ENCODE measurements at regions not wholly inside any gene's neighbourhood (a gene's known extent, or its start where the extent isn't known, plus 50 kb on each side); places are given as distances from the start of the nearest gene placed in this dataset.

DNA sequence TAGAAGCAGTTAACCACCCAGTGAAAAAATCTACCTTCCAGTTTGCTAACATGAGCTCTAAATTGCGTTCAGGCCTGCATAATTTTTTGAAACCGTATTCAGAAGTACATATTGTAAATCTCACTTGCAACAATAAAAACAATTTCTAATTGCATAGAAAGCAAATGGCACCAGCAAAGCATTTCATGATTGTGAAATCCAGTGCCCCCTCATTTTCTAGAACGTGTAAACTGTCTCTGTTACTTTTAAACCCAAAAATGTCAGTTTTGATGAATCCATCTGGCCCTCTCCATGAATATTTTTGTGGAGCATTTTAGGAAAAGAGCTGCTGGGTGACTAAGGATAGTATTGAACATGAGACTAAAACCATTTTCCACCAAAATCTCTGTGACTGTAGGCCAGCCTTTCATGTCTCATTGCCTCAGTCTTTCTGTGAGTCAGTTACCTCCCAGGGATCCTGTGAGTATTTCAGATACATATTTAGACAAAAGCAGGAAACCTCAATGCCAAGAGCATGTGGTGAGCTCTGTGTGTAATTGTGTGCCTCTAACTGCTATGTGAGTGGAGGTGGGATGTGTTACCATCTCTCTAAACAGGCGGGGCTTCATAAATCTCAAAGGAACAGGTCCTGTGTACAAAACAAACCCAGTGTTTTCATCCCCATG, 477.8 kb upstream of the DCC start:
- DNase-seq = no peak

DNA sequence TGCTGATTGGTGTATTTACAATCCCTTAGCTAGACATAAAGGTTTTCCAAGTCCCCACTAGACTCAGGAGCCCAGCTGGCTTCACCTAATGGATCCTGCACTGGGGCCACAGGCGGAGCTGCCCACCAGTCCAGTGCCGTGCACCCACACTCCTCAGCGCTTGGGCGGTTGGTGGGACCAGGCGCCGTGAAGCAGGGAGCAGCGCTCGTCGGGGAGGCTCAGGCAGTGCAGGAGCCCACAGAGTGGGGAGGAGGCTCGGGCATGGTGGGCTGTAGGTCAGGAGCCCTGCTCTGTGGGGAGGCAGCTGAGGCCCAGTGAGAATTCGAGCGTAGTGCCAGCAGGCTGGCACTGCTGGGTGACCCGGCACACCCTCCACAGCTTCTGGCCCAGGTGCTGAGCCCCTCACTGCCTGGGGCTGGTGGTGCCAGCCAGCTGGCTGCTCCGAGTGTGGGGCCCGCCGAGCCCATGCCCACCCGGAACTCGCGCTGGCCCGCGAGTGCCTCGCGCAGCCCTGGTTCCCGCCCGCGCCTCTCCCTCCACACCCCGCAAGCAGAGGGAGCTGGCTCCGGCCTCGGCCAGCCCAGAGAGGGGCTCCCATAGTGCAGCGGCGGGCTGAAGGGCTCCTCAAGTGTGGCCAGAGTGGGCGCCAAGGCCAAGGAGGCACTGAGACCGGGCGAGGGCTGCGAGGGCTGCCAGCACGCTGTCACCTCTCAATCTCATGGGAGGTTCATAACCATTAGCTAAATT, 475.6 kb upstream of the DCC start:
- DNase-seq = no peak

DNA sequence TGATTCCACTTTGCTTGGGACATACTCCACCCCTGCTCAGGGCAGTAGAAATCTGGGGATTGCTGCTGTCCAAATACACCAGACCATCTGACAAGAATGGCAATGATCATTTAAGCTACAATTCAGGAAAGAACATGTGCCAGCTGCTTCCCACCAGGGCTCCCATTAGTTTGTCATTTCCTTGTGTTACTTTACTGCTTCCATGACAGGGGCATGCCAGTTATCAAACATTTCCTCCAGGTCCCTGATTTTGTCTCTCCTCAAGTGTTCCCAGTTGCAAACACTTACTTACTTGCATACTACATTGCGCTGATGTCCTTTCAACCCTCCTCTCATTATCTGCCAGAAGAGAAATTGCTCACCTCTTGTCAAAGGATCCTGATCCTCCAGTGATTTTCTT, 474.5 kb upstream of the DCC start:
- no peak for DNase-seq

DNA sequence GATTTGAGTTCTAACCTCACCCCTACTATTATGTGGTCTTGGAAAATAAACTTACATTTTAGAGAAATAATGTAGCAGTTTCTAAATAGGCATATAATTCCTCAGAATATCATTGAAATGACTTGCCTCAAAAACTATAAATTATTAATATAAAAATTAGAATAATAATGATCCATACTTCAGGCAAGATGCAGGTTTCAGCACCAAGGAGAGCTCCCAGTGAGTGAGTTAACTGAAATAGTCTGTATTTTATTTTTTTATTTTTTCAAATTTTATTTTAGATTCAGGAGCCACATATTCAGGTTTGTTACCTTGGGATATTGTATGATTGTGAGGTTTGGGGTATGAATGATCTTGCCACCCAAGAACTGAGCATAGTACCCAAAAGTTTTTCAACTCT, 472.2 kb upstream of the DCC start:
- DNase-seq = no peak

DNA sequence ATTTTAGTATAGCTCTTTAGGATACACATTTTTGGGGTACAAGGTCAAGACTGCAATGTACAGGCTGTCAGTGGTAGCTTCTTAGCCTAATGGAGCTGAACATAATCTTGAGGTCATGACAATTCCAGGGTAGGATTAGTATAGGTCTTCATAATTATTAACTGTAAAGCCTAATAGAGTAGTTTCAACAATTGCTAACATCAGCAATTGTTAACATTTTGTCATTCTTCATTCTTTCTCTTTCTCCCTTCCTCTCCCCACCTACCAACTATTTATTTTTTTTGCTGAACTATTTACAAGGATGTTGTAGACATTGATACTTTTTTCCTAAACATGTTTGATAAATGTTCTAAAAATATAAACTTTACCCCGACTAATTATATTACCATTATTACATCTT, 461.3 kb upstream of the DCC start:
- DNase-seq = no peak

DNA sequence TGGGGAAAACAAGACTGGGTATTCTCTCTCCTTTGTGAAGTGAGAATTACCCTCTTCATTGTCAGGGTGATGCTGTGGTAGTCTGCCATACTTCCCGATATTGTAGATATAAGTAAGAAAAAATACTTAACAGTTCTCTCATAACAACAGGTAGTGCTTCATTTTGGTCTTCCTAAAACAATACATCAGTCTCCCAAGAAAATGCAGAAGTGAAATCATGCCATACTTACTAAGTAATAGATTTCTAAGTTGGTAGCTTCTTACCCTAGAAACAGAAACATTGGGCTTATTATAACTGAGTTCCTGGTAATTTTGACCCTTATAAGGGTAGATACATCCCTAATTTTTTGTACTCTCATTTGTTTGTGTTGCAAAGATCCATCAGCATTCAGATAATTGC, 460.7 kb upstream of the DCC start:
- no peak for DNase-seq

DNA sequence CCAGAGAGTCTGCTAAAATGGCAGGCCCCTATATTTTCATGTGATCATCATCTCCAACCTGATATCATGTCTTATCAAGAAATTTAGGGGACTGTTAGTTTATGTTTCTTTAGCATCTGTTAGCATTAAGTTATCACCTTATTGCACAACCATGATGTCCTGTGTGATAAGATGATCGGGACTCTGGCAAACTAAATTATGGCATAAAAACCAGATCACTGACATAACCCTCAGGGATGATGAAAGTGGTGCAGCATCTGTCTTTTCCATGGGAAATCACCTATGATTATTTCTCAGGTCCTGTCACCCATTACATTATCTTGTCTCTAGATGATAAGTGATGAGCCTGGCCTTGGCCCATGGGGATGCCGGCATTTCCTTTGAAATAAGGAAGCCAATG, 458.6 kb upstream of the DCC start:
- no peak for DNase-seq

DNA sequence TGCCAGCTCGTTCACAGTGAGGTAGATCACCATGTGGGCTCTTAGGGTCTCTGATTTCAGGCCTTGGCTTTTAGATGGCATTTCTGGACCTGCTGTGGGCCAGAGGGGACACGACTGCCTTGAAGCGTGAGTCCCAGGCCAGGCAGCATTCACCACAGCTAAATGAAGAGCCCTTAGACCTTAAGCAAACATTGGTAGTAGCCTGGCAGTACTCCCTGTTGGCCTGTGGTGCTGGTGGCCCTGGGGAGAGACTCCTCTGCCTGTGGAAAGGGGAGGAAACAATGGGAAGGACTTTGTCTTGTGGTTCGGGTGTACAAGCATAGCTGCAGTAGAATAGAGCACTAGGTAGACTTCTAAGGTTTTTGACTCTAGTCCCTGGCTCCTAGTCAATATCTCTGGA, 456.0 kb upstream of the DCC start:
- DNase-seq = no peak

DNA sequence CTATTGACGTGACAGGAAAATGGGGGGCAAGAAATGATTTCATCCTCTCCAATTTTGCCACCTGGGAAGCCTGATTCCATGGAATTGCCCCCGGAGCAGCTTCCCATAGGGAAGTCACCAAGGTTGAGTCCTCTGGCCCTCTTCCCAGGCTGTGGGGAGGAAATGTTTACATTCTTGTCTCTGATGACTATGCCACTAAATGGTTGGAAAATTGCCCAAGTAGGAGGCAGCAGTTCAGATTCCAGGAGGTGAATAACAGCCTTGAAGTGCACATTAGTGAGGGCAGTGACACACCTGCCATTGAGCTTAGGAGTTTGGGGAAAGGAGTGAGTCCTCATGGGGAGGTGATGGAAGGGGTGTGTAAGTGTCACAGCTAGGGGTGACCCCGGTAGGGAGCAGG, 449.2 kb upstream of the DCC start:
- DNase-seq = peak; percentile 0

DNA sequence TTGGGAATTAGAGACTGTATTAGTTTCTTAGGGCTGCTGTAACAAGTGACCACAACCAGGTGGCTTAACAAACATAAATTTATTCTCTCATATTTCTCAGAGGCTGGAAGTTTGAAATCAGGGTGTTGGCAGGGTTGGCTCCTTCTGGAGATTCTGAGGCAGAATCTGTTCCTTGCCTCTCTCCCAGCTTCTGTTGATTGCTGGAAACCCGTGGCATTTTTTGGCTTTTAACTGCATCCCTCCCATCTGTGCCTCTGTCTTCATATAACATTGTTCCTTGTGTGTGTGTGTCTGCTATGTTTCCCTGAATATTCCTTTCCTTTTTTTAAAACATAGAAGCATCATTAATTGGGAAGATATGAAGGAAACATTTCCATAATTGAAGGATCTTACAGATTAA, 448.1 kb upstream of the DCC start:
- DNase-seq = no peak

DNA sequence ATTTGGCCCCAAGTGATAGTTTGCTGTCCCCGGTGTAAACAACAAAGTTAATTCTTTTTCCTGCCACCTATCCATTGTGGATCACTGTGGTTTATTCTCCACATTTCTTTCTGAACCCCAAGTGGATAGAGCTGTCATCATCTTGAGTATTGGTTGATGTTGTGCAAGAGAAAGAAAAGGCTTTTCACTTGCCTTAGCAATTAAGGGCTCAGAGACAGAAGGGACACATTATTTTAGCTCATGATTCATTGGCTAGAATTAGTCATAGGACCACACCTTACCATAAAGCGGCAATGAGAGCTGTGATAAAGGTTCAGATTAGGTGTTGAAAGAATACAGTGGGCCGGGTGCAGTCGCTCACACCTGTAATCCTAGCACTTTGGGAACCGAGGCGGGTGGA, 442.1 kb upstream of the DCC start:
- no peak for DNase-seq

DNA sequence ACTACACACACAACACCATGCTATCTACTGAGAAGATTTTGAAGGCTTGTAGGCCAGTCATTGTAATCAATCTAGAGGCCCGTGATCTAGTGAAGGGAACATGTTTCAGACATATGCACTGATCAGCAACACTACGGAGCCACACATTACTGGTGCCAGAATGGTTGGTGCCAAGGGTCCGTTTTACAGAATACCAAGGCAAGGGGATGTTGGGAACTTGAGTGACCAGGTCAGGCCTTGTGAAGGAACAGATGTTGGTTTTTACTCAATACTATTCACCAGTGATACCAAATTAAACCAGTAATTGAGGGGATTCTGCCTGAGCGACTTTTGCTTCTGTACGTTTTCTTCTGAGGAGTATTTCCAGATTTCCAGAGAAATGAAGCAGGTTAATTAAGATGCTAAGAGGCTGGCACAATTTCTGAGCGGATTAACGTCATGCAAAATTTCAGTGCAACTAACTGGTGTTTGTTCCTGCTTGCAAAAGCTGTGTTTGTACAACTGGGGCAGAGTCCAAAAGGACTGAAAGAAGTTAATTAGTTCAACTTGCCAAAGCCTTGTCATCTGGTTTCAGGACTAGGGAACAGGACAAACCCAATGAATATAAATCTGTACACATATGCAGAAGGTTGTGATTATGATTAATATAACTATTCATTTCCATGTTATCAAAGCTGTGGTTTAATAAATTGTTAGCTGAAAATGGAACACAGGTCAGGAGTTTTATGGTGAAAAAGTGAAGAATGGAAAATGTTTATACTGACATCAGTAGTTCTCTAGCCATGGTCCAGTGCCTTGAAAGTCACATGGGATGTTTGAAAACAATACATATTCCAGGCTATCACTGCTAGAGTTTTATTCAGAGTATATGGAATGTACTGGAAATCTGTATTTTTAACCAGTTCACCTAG, 432.1 kb upstream of the DCC start:
- DNase-seq = no peak

DNA sequence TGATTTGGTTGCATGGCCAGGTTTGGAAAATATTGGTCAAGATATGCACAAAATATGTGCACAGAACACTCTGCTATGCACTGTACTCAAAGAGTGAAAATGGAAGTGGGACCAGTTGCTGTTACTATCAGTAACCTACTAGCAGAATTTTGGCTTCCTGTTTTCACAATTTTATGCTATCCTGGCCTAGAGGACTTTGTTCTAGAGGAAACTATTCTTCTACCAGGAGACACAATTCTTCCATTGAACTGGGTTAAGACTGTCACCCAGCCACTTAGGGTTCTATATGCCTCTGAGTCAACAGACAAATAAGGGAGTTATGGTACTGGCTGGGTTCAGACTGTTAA, 431.4 kb upstream of the DCC start:
- no peak for DNase-seq

DNA sequence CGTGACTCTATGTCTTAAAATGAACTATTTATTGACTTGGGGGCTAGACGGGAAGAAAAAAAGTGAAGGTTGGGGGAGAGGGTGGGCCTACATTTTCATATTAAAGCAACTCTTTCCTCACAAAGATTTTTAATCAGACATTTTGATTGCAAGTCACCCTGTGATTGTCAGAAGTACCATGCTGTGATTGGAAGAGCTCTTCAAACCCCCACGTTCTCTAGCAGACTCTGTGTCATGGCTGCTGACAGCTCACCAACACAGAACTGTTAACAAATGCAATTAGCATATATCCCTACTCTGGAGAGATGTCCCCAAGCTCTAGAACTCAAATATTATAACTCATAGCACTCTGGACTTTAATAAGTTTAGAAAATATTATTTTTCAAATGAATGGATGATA, 428.4 kb upstream of the DCC start:
- no peak for DNase-seq

DNA sequence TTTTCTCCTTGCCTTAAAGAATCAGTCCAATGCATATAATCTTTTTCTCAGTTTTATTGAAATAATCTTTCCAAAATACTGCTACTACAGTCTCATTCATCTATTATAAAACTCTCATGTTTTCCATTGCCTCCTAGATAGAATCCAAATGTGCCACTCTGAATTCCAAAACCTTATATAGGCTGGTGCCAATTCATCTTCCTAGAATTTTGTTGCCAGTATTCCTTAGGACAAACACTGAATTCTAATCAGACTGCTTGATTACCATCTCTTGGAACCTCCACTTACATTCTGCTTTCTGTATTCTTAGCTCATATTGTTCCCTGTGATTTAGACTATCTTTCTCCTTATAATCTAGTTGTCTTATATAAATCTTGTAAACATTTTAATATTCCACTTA, 427.6 kb upstream of the DCC start:
- no peak for DNase-seq

DNA sequence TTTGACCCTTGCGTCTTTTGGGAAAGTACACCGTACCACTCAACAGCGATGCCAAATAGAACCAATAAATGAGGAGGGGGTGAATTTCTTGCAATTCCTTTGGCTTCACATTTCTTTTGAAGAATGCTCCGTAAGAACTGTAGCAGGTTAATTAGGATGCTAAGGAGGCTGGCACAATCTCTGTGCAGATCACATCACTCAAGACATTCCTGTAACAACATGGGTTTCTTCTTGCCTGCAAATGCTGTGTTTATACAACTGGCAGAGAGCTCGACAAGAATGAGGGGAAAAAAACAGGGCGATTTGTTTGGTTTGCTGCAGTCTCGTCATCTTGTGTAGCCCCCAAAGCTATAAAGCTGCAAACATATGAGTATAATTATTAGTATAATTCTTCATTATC, 424.8 kb upstream of the DCC start:
- no peak for DNase-seq

DNA sequence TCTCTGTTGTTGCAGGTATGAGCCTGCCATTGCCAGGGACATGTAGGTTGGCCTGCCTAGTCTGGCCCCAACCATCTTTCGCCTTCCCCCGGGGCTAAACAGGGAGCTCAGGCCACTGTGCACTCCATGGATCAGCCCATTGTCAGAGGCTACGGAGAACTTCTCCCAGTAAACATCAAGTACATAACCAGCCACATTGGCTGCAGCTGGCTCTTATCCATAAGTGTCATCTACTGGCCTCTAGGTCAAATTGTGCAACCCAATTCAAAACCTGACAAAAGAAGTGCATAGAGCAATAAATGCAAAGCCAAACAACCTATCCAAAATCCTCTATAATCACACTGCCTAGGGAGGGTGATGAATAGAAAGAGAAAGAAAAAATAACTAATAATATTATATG, 418.1 kb upstream of the DCC start:
- no peak for DNase-seq

DNA sequence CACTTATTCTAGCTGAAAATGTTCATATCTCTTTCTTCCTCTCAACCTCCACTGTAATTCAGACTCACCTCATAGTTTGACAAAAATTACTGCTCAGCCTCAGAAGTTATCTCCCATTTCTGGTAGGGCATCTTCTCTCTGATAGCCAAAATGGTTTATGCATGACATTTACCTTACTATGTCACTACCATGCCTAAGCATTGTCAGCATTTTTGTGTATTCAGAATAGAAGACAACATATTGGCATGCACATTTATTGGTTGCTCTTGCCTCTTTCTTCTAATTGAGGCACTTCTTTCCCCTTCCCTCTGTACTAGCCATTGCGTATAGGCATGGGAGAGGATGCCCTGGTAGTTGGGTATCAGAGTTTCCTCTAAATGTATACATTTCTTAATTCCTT, 406.1 kb upstream of the DCC start:
- DNase-seq = no peak

DNA sequence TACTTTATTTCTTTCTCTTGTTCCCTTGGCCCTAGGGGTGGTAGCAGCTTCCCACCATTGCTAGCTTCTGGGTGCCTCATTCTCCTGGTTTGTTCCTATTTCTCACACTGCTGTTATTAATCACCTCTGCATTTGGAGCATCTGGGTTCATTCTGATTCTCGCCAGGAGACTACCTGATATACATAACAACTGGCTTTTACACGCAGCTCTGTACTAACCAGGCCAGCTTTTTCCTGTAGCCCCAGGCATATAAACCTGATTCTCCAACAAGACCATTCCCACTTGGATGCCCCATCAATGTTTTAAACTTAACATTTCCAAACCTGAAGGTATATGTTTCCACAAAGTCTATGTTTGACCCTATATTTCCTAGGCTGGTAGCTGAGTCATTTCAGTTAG, 403.9 kb upstream of the DCC start:
- no peak for DNase-seq

DNA sequence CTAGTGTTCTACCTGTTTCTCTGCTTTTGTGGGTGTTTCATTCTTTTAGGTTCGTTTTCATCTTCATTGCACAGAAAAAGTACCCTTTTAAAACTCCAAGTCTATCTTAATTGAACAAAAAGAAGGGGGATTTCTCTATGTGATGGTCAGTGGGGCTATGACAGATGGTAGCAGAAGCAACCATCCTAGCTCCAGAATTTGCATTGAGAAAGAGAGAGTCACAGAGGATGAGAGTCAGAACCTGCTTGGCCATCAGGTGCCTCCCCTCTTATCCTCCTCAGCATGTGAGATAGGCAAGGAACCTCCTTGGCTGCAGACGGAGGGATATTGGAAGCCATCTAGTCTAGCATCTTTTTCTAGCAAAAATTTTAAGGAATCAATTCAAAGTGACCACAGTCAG, 398.0 kb upstream of the DCC start:
- no peak for DNase-seq

DNA sequence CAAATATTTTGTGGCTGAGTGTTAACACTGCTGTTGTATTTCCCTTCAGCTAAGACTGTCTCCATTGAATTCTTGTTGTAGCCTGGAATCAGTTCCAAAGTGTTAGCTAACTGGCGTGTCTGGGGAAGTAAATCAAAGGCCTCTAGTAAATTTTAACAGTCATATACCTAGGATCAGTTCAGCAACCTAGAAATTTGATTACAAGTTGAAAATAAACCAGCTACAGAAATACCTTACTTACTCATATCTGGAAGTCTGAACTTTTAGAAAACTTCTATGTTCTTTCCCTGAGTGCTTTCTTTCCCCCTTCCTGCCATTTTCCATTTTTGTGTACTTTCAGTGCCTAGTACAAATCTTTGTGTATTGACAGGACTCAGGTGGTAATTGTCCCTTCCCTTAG, 396.7 kb upstream of the DCC start:
- DNase-seq = no peak

DNA sequence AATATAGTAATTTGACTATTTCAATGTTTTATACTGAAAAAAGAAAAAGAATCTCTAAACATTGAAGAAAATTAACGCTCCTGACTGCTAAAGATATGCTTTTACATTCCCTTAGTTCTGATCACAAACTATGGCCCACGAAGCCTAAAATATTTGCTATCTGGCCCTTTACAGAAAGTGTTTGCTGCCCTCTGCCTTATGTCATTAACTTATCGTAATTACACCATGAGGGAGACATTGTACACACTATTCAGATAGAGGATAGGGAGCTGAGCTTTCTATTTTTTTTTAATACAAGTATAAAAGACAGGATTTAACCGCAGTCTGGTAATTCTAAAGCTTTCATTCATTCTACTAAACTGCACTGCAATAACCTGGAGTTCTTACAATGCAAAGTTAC, 393.1 kb upstream of the DCC start:
- no peak for DNase-seq

DNA sequence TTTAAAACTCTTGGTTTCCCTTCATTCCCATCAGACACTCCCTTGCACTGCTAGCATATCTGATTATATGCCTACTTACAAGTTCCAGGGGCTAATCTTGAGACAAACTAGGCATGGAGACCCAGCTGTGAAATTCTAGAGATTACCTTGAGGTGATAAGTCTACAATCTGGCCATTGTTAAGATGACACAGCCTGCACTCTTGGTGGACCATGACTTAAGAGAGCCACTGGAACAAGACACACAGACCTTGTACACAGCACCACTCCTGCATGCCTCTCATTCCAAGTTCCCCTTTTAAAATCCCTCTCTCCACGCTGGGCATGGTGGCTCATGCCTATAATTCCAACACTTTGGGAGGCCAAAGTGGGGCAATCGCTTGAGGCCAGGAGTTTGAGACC, 387.2 kb upstream of the DCC start:
- DNase-seq = no peak

DNA sequence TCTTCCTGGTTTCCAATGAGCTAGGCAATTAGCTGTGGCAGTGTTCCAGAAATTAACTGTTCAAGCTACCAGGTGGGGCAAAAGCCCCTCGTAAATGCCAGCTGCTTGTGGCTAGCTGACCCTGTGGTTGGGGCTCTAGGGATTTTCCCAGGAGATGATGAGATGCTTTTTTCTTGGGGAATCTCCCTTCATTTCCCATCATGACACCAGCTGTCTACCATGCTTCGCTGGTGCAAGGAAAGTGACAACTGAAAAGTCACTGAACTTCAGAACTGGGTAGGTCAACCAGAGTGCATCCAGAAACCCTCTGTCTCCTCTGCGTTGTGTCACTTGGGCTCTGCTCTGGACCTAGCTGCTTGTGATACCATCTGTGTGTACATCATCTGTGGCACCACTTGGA, 386.5 kb upstream of the DCC start:
- DNase-seq = no peak
